Fibroblast of mammary gland (primary cell): ENCODE measurements at regions not wholly inside any gene's neighbourhood (a gene's known extent, or its start where the extent isn't known, plus 50 kb on each side); places are given as distances from the start of the nearest gene placed in this dataset.

ENCODE experiments used
- DNase-seq: peaks from one replicate; pipeline ENCODE4 v3.0.0-alpha.2; 2010; ENCODE audit warnings: low read depth
- H3K4me3 ChIP-seq: 2 replicates; pipeline ENCODE4 v1.5.1; 2011; ENCODE audit warnings: low read depth, mild to moderate bottlenecking, low read length, moderate library complexity; ENCODE audit not compliant: control insufficient read depth
- CTCF ChIP-seq: conservative IDR thresholded peaks from 2 replicates; pipeline ENCODE4 v1.5.1; 2011; ENCODE audit warnings: low read depth, low read length, inconsistent platforms; ENCODE audit not compliant: control insufficient read depth, insufficient read depth

- no peak overlapping the region for H3K4me3 ChIP-seq
- DNase-seq, result no peak
- no peak for TF ChIP-seq CTCF
Measured at GRCh38 chr3:187518207-187518606, 150.0 kb downstream of the RTP4 start.

GRCh38 chr3:187516446-187517185 is 148.4 kb downstream of the RTP4 start:
- TF ChIP-seq CTCF, result no peak
- DNase-seq, result no peak

GRCh38 chr3:187507905-187508304 is 139.7 kb downstream of the RTP4 start:
- H3K4me3 ChIP-seq, result no peak overlapping the region
- TF ChIP-seq CTCF, result no peak
- no peak for DNase-seq

More at GRCh38 chr3:187516446-187517185, 148.4 kb downstream of the RTP4 start:
- H3K4me3 ChIP-seq, result no peak overlapping the region

GRCh38 chr3:187507266-187507665 is 139.1 kb downstream of the RTP4 start:
- TF ChIP-seq CTCF, result no peak
- DNase-seq, result no peak
- no peak overlapping the region for H3K4me3 ChIP-seq

GRCh38 chr3:187504435-187504834 is 136.2 kb downstream of the RTP4 start:
- H3K4me3 ChIP-seq, result no peak overlapping the region
- TF ChIP-seq CTCF, result no peak
- no peak for DNase-seq

- H3K4me3 ChIP-seq, result no peak overlapping the region
- no peak for TF ChIP-seq CTCF
- DNase-seq, result no peak
Measured at GRCh38 chr3:187498211-187498724, 130.1 kb downstream of the RTP4 start.
